ENCODE measurements at regions not wholly inside any gene's neighbourhood (a gene's known extent, or its start where the extent isn't known, plus 50 kb on each side); places are given as distances from the start of the nearest gene placed in this dataset.

GRCh38 chr7:118328505-118329211 is 104.2 kb downstream of the ANKRD7 start:
- H3K4me3 ChIP-seq (ENCODE audit: low read length) = no peak overlapping the region

GRCh38 chr7:118330388-118330787 is 105.9 kb downstream of the ANKRD7 start:
- no peak for DNase-seq
- H3K27me3 ChIP-seq (ENCODE audit: control insufficient read depth, insufficient read depth, low read length) = no peaks in the 10 kb centered on the region
- no peaks in the 10 kb centered on the region for H3K36me3 ChIP-seq (ENCODE audit: control insufficient read depth, insufficient read depth, low read length)
- no peak overlapping the region for H3K27ac ChIP-seq (ENCODE audit: low read length)
- no peaks in the 10 kb centered on the region for H3K4me1 ChIP-seq (ENCODE audit: control insufficient read depth, insufficient read depth, low read length)
- no peak overlapping the region for H3K4me3 ChIP-seq (ENCODE audit: low read length)
- no CpG with 5 or more reads among the region's 3 CpGs for WGBS (ENCODE audit: insufficient coverage)
- no peaks in the 10 kb centered on the region for H3K9me3 ChIP-seq (replicated peaks; ENCODE audit: control insufficient read depth, low read depth, low read length)

More at GRCh38 chr7:118328505-118329211, 104.2 kb downstream of the ANKRD7 start:
- Histone ChIP-seq H3K4me1 (ENCODE audit: control insufficient read depth, insufficient read depth, low read length) (no peaks in the 10 kb centered on the region), H3K27me3 (ENCODE audit: control insufficient read depth, insufficient read depth, low read length) (no peaks in the 10 kb centered on the region), H3K27ac (ENCODE audit: low read length) (no peak overlapping the region), H3K36me3 (ENCODE audit: control insufficient read depth, insufficient read depth, low read length) (no peaks in the 10 kb centered on the region), H3K9me3 (replicated peaks; ENCODE audit: control insufficient read depth, low read depth, low read length) (no peaks in the 10 kb centered on the region)
- DNase-seq = no peak
- 62% methylated on average over 6 of the region's 11 CpGs for WGBS (ENCODE audit: insufficient coverage)

GRCh38 chr7:118346748-118347147 is 122.2 kb downstream of the ANKRD7 start:
- H3K36me3 ChIP-seq (ENCODE audit: control insufficient read depth, insufficient read depth, low read length) = no peaks in the 10 kb centered on the region
- no peaks in the 10 kb centered on the region for H3K9me3 ChIP-seq (replicated peaks; ENCODE audit: control insufficient read depth, low read depth, low read length)
- H3K4me1 ChIP-seq (ENCODE audit: control insufficient read depth, insufficient read depth, low read length) = no peaks in the 10 kb centered on the region
- no peak overlapping the region for H3K27ac ChIP-seq (ENCODE audit: low read length)
- no peaks in the 10 kb centered on the region for H3K27me3 ChIP-seq (ENCODE audit: control insufficient read depth, insufficient read depth, low read length)
- DNase-seq = no peak
- no peak overlapping the region for H3K4me3 ChIP-seq (ENCODE audit: low read length)

GRCh38 chr7:118349604-118350003 is 125.1 kb downstream of the ANKRD7 start:
- WGBS (ENCODE audit: insufficient coverage) = no CpG with 5 or more reads among the region's 1 CpG

GRCh38 chr7:118350260-118350659 is 125.8 kb downstream of the ANKRD7 start:
- no peak for DNase-seq
- Histone ChIP-seq H3K4me1 (ENCODE audit: control insufficient read depth, insufficient read depth, low read length) (no peaks in the 10 kb centered on the region), H3K27ac (ENCODE audit: low read length) (no peak overlapping the region), H3K36me3 (ENCODE audit: control insufficient read depth, insufficient read depth, low read length) (no peaks in the 10 kb centered on the region), H3K27me3 (ENCODE audit: control insufficient read depth, insufficient read depth, low read length) (no peaks in the 10 kb centered on the region), H3K9me3 (replicated peaks; ENCODE audit: control insufficient read depth, low read depth, low read length) (no peaks in the 10 kb centered on the region), H3K4me3 (ENCODE audit: low read length) (no peak overlapping the region)
- WGBS (ENCODE audit: insufficient coverage) = no CpG with 5 or more reads among the region's 1 CpG

More at GRCh38 chr7:118349604-118350003, 125.1 kb downstream of the ANKRD7 start:
- Histone ChIP-seq H3K36me3 (ENCODE audit: control insufficient read depth, insufficient read depth, low read length) (no peaks in the 10 kb centered on the region), H3K27me3 (ENCODE audit: control insufficient read depth, insufficient read depth, low read length) (no peaks in the 10 kb centered on the region), H3K4me1 (ENCODE audit: control insufficient read depth, insufficient read depth, low read length) (no peaks in the 10 kb centered on the region), H3K4me3 (ENCODE audit: low read length) (no peak overlapping the region), H3K27ac (ENCODE audit: low read length) (no peak overlapping the region), H3K9me3 (replicated peaks; ENCODE audit: control insufficient read depth, low read depth, low read length) (no peaks in the 10 kb centered on the region)
- no peak for DNase-seq

- Histone ChIP-seq H3K27me3 (ENCODE audit: control insufficient read depth, insufficient read depth, low read length) (no peaks in the 10 kb centered on the region), H3K27ac (ENCODE audit: low read length) (no peak overlapping the region), H3K4me1 (ENCODE audit: control insufficient read depth, insufficient read depth, low read length) (no peaks in the 10 kb centered on the region), H3K36me3 (ENCODE audit: control insufficient read depth, insufficient read depth, low read length) (no peaks in the 10 kb centered on the region), H3K4me3 (ENCODE audit: low read length) (no peak overlapping the region), H3K9me3 (replicated peaks; ENCODE audit: control insufficient read depth, low read depth, low read length) (peaks cover 2% of the 10 kb centered on the region)
- peak; percentile 25 for DNase-seq
- WGBS (ENCODE audit: insufficient coverage) = no CpG with 5 or more reads among the region's 3 CpGs
Measured at GRCh38 chr7:118352867-118353453, 128.5 kb downstream of the ANKRD7 start.

- H3K4me1 ChIP-seq (ENCODE audit: control insufficient read depth, insufficient read depth, low read length) = no peaks in the 10 kb centered on the region
- H3K9me3 ChIP-seq (replicated peaks; ENCODE audit: control insufficient read depth, low read depth, low read length) = no peaks in the 10 kb centered on the region
- no peak overlapping the region for H3K27ac ChIP-seq (ENCODE audit: low read length)
- no peaks in the 10 kb centered on the region for H3K36me3 ChIP-seq (ENCODE audit: control insufficient read depth, insufficient read depth, low read length)
- no CpG with 5 or more reads among the region's 5 CpGs for WGBS (ENCODE audit: insufficient coverage)
- no peaks in the 10 kb centered on the region for H3K27me3 ChIP-seq (ENCODE audit: control insufficient read depth, insufficient read depth, low read length)
- DNase-seq = no peak
- no peak overlapping the region for H3K4me3 ChIP-seq (ENCODE audit: low read length)
Measured at GRCh38 chr7:118366363-118366762, 141.9 kb downstream of the ANKRD7 start.

GRCh38 chr7:118368958-118369357 is 144.5 kb downstream of the ANKRD7 start:
- no peaks in the 10 kb centered on the region for H3K36me3 ChIP-seq (ENCODE audit: control insufficient read depth, insufficient read depth, low read length)
- DNase-seq = no peak
- H3K4me3 ChIP-seq (ENCODE audit: low read length) = no peak overlapping the region
- no peaks in the 10 kb centered on the region for H3K4me1 ChIP-seq (ENCODE audit: control insufficient read depth, insufficient read depth, low read length)
- H3K27ac ChIP-seq (ENCODE audit: low read length) = no peak overlapping the region
- H3K27me3 ChIP-seq (ENCODE audit: control insufficient read depth, insufficient read depth, low read length) = no peaks in the 10 kb centered on the region
- H3K9me3 ChIP-seq (replicated peaks; ENCODE audit: control insufficient read depth, low read depth, low read length) = no peaks in the 10 kb centered on the region

- WGBS (ENCODE audit: insufficient coverage) = 100% methylated on average over 1 of the region's 3 CpGs
- Histone ChIP-seq H3K36me3 (ENCODE audit: control insufficient read depth, insufficient read depth, low read length) (no peaks in the 10 kb centered on the region), H3K4me3 (ENCODE audit: low read length) (no peak overlapping the region), H3K4me1 (ENCODE audit: control insufficient read depth, insufficient read depth, low read length) (no peaks in the 10 kb centered on the region), H3K27me3 (ENCODE audit: control insufficient read depth, insufficient read depth, low read length) (no peaks in the 10 kb centered on the region), H3K27ac (ENCODE audit: low read length) (no peak overlapping the region), H3K9me3 (replicated peaks; ENCODE audit: control insufficient read depth, low read depth, low read length) (no peaks in the 10 kb centered on the region)
- DNase-seq = no peak
Measured at GRCh38 chr7:118369987-118370386, 145.5 kb downstream of the ANKRD7 start.

GRCh38 chr7:118372530-118372929 is 148.0 kb downstream of the ANKRD7 start:
- H3K4me3 ChIP-seq (ENCODE audit: low read length) = no peak overlapping the region
- no peak overlapping the region for H3K27ac ChIP-seq (ENCODE audit: low read length)
- no peaks in the 10 kb centered on the region for H3K36me3 ChIP-seq (ENCODE audit: control insufficient read depth, insufficient read depth, low read length)
- H3K27me3 ChIP-seq (ENCODE audit: control insufficient read depth, insufficient read depth, low read length) = no peaks in the 10 kb centered on the region
- DNase-seq = peak; percentile 22
- no peaks in the 10 kb centered on the region for H3K4me1 ChIP-seq (ENCODE audit: control insufficient read depth, insufficient read depth, low read length)
- H3K9me3 ChIP-seq (replicated peaks; ENCODE audit: control insufficient read depth, low read depth, low read length) = no peaks in the 10 kb centered on the region
- WGBS (ENCODE audit: insufficient coverage) = no CpG with 5 or more reads among the region's 1 CpG
